Keratinocyte (primary cell): ENCODE measurements at regions not wholly inside any gene's neighbourhood (a gene's known extent, or its start where the extent isn't known, plus 50 kb on each side); places are given as distances from the start of the nearest gene placed in this dataset.

Experiments
- DNase-seq: peaks from one replicate; pipeline ENCODE4 v3.0.0-alpha.2; 2011; ENCODE audit warnings: low read depth, missing footprints, low spot score
- FAIRE-seq: peaks from 2 replicates; lab custom pipeline; 2011; peaks lifted over from hg19 to GRCh38; lab: Jason Lieb, UNC
- H2AFZ ChIP-seq: 2 replicates; pipeline ENCODE4 v1.6.0; 2012; ENCODE audit warnings: low read length, control low read depth, inconsistent platforms; ENCODE audit not compliant: control insufficient read depth
- H3K27ac ChIP-seq: 2 replicates; pipeline ENCODE4 v1.5.1; 2011; ENCODE audit warnings: low read length; ENCODE audit not compliant: control insufficient read depth, insufficient read depth
- H3K27me3 ChIP-seq: 3 replicates; pipeline ENCODE4 v1.6.0; 2011; ENCODE audit warnings: low read length; ENCODE audit not compliant: control insufficient read depth, insufficient read depth; ENCODE audit errors: extremely low read depth
- H3K36me3 ChIP-seq, 2 experiments: 2 replicates in 1 of 2; 3 replicates in 1 of 2; pipeline ENCODE4 v1.5.1; 2011; ENCODE audit warnings: low read length in 2 of 2, mild to moderate bottlenecking in 1 of 2; ENCODE audit not compliant: control insufficient read depth in 2 of 2, insufficient read depth in 2 of 2; ENCODE audit errors: extremely low read depth in 1 of 2
- H3K4me1 ChIP-seq: 3 replicates; pipeline ENCODE4 v1.5.1; 2011; ENCODE audit warnings: low read length; ENCODE audit not compliant: control insufficient read depth, insufficient read depth; ENCODE audit errors: extremely low read depth
- H3K4me2 ChIP-seq: 3 replicates; pipeline ENCODE4 v1.6.0; 2011; ENCODE audit warnings: low read depth, low read length; ENCODE audit not compliant: control insufficient read depth, insufficient read depth; ENCODE audit errors: extremely low read depth
- H3K4me3 ChIP-seq, 3 experiments: fragments of 200-600 bp in 1 of 3; sonication (generic) in 1 of 3; 2 replicates in 2 of 3; 3 replicates in 1 of 3; pipeline ENCODE4 v1.5.1; 2011 to 2016; ENCODE audit warnings: low read length in 3 of 3, mild to moderate bottlenecking in 3 of 3, control low read depth in 2 of 3, inconsistent platforms in 1 of 3, low read depth in 1 of 3, mixed read lengths in 1 of 3, mixed run types in 1 of 3, moderate library complexity in 1 of 3; ENCODE audit not compliant: control insufficient read depth in 2 of 3, insufficient read depth in 2 of 3; ENCODE audit errors: extremely low read depth in 1 of 3
- H3K79me2 ChIP-seq: 2 replicates; pipeline ENCODE4 v1.6.0; 2012; ENCODE audit warnings: low read length; ENCODE audit not compliant: control insufficient read depth, insufficient read depth
- H3K9ac ChIP-seq: 3 replicates; pipeline ENCODE4 v1.6.0; 2011; ENCODE audit warnings: low read length; ENCODE audit not compliant: control insufficient read depth, insufficient read depth; ENCODE audit errors: extremely low read depth
- H3K9me1 ChIP-seq: 3 replicates; pipeline ENCODE4 v1.6.0; 2011; ENCODE audit warnings: low read length; ENCODE audit not compliant: control insufficient read depth, insufficient read depth; ENCODE audit errors: extremely low read depth
- H3K9me3 ChIP-seq: 2 replicates; pipeline ENCODE4 v1.5.1; 2012; ENCODE audit warnings: low read depth, low read length; ENCODE audit not compliant: control insufficient read depth
- H4K20me1 ChIP-seq: 3 replicates; pipeline ENCODE4 v1.6.0; 2011; ENCODE audit warnings: low read length; ENCODE audit not compliant: control insufficient read depth, insufficient read depth; ENCODE audit errors: extremely low read depth
- CTCF ChIP-seq, 3 experiments: IDR thresholded peaks in 1 of 3; conservative IDR thresholded peaks in 1 of 3; optimal IDR thresholded peaks in 1 of 3; 2 replicates in 2 of 3; 3 replicates in 1 of 3; pipeline versions ENCODE3 to v1.5.1; 2011; ENCODE audit warnings: low read length in 3 of 3, mild to moderate bottlenecking in 3 of 3, moderate library complexity in 2 of 3, control low read depth in 1 of 3, inconsistent platforms in 1 of 3; ENCODE audit not compliant: insufficient read depth in 2 of 3; ENCODE audit errors: extremely low read depth in 1 of 3
- EZH2 ChIP-seq: IDR thresholded peaks from one replicate; pipeline ENCODE4 v1.6.1; 2012; ENCODE audit warnings: inconsistent platforms, mild to moderate bottlenecking, low read length, moderate library complexity
- dilution Hi-C: fragments of 300-500 bp; cut with MboI; formaldehyde crosslinking; loops from one replicate; pipeline ENCODE4 v1.7.0; 2020; ENCODE audit warnings: low sequenced_read_pairs; ENCODE audit not compliant: extremely low pct_ligation_motif_present

GRCh38 chr6:139475241-139475640, 100.8 kb upstream of the CITED2 start:
- dilution Hi-C loops: no loop called here
- no peaks in the 10 kb centered on the region for H3K36me3 ChIP-seq
- DNase-seq (no peak), FAIRE-seq (no peak)
- TF ChIP-seq CTCF (optimal IDR thresholded peaks at IDR 0.05 in 1 of 3, IDR thresholded peaks at IDR 0.05 in 1 of 3, conservative IDR thresholded peaks at IDR 0.05 in 1 of 3; ENCODE audit: extremely low read depth in 1 of 3, insufficient read depth in 2 of 3, low read length in 3 of 3) (no peak), EZH2 (no peak)
- H3K27me3 ChIP-seq: no peaks in the 10 kb centered on the region
- H3K9ac ChIP-seq: no peak overlapping the region
- no peaks in the 10 kb centered on the region for H3K79me2 ChIP-seq
- no peaks in the 10 kb centered on the region for H3K9me1 ChIP-seq
- H2AFZ ChIP-seq: no peak overlapping the region
- no peak overlapping the region for H3K4me3 ChIP-seq
- no peaks in the 10 kb centered on the region for H3K9me3 ChIP-seq
- no peaks in the 10 kb centered on the region for H4K20me1 ChIP-seq
- H3K4me2 ChIP-seq: no peak overlapping the region
- H3K4me1 ChIP-seq: peaks cover 19% of the 10 kb centered on the region
- no peak overlapping the region for H3K27ac ChIP-seq

GRCh38 chr6:139474145-139475108, 100.0 kb upstream of the CITED2 start:
- peak; percentile 49 for FAIRE-seq
- peak overlapping the region; percentile 64 for H2AFZ ChIP-seq

More at GRCh38 chr6:139474145-139475108, 100.0 kb upstream of the CITED2 start:
- Histone ChIP-seq H3K4me2 (peak overlapping the region; percentile 59), H3K9ac (no peak overlapping the region), H3K9me3 (no peaks in the 10 kb centered on the region), H3K9me1 (no peaks in the 10 kb centered on the region), H3K79me2 (no peaks in the 10 kb centered on the region), H3K27ac (no peak overlapping the region), H3K4me3 (no peak overlapping the region), H3K36me3 (no peaks in the 10 kb centered on the region), H4K20me1 (no peaks in the 10 kb centered on the region), H3K27me3 (no peaks in the 10 kb centered on the region), H3K4me1 (peaks cover 19% of the 10 kb centered on the region)
- no peak for TF ChIP-seq EZH2
- no peak for TF ChIP-seq CTCF (optimal IDR thresholded peaks at IDR 0.05 in 1 of 3, IDR thresholded peaks at IDR 0.05 in 1 of 3, conservative IDR thresholded peaks at IDR 0.05 in 1 of 3; ENCODE audit: extremely low read depth in 1 of 3, insufficient read depth in 2 of 3, low read length in 3 of 3)
- DNase-seq: no peak
- dilution Hi-C loops: no loop called here
